PC-9 (cell line): ENCODE measurements at regions not wholly inside any gene's neighbourhood (a gene's known extent, or its start where the extent isn't known, plus 50 kb on each side); places are given as distances from the start of the nearest gene placed in this dataset.

Experiments used
- BruUV-seq: library from RNA; stranded (reverse); fragments of 400-500 nt; replicated peaks from 2 replicates; lab custom pipeline; 2021; lab: Mats Ljungman, UMichigan
- CTCF ChIA-PET: fragments of 300-600 bp; sonication (Branson Sonifier 250); formaldehyde crosslinking; loops from one replicate; lab custom pipeline; 2022; ENCODE audit warnings: antibody characterized with exemption; lab: Charles Lee
- POLR2A ChIA-PET: fragments of 300-600 bp; sonication (Branson Sonifier 250); formaldehyde crosslinking; loops from one replicate; lab custom pipeline; 2022; ENCODE audit warnings: antibody characterized with exemption; ENCODE audit not compliant: unreplicated experiment; lab: Charles Lee
- DNase-seq, 2 experiments: peaks; one replicate each; pipeline versions ENCODE4 v3.0.0 to v3.0.0-alpha.2; 2015 to 2022; ENCODE audit warnings: mixed read lengths in 1 of 2
- H2AFZ ChIP-seq: fragments of 200-600 bp; sonication (generic); 2 replicates; pipeline ENCODE4 v1.8.1; 2017; ENCODE audit warnings: antibody characterized with exemption
- H3F3A ChIP-seq: fragments of 200-600 bp; sonication (generic); 2 replicates; pipeline ENCODE4 v1.8.1; 2017; ENCODE audit warnings: antibody characterized with exemption, mild to moderate bottlenecking, low read depth; ENCODE audit not compliant: insufficient read depth
- H3K27ac ChIP-seq: fragments of 200-600 bp; sonication (generic); 2 replicates; pipeline ENCODE4 v1.6.1; 2016; ENCODE audit warnings: mixed run types
- H3K27me3 ChIP-seq: fragments of 200-600 bp; sonication (generic); 2 replicates; pipeline ENCODE4 v1.6.1; 2016; ENCODE audit warnings: low read depth, mixed run types; ENCODE audit not compliant: insufficient read depth
- H3K36me3 ChIP-seq: fragments of 200-600 bp; sonication (generic); 2 replicates; pipeline ENCODE4 v1.6.1; 2016; ENCODE audit warnings: low read depth, mixed run types
- H3K4me1 ChIP-seq: fragments of 200-600 bp; sonication (generic); replicated peaks from 2 replicates; pipeline ENCODE4 v1.6.1; 2016; ENCODE audit warnings: mixed run types; ENCODE audit not compliant: insufficient read depth
- H3K4me2 ChIP-seq: fragments of 200-600 bp; sonication (generic); 2 replicates; pipeline ENCODE4 v1.6.1; 2017; ENCODE audit warnings: mixed run types
- H3K4me3 ChIP-seq: fragments of 200-600 bp; sonication (generic); 2 replicates; pipeline ENCODE4 v1.6.1; 2016; ENCODE audit warnings: mixed run types
- H3K79me2 ChIP-seq: fragments of 200-600 bp; sonication (generic); 2 replicates; pipeline ENCODE4 v1.6.1; 2017; ENCODE audit warnings: low read depth, mixed run types
- H3K9me2 ChIP-seq: fragments of 200-600 bp; sonication (generic); 2 replicates; pipeline ENCODE4 v1.8.1; 2017; ENCODE audit warnings: mild to moderate bottlenecking; ENCODE audit not compliant: insufficient read depth
- H3K9me3 ChIP-seq: fragments of 200-600 bp; sonication (generic); 2 replicates; pipeline ENCODE4 v1.8.1; 2016; ENCODE audit warnings: low read depth; ENCODE audit not compliant: insufficient read depth
- H4K20me1 ChIP-seq: fragments of 200-600 bp; sonication (generic); 2 replicates; pipeline ENCODE4 v1.8.1; 2017; ENCODE audit not compliant: insufficient read depth
- EZH2 ChIP-seq: fragments of 200-600 bp; sonication (generic); IDR thresholded peaks from 2 replicates; pipeline ENCODE4 v1.8.0; 2017; ENCODE audit warnings: antibody characterized with exemption, low read depth
- intact Hi-C: fragments of 100-400 bp; cut with micrococcal nuclease; formaldehyde crosslinking; loops from one replicate; pipeline ENCODE4 v1.10.0; 2022; ENCODE audit not compliant: unreplicated experiment
- TF ChIP-seq, protein P1 (sequence below): fragments of 200-600 bp; sonication (generic); conservative IDR thresholded peaks from 2 replicates; pipeline ENCODE4 v1.6.1; 2017; ENCODE audit warnings: mixed run types, antibody characterized with exemption, mild to moderate bottlenecking, moderate library complexity

DNA sequence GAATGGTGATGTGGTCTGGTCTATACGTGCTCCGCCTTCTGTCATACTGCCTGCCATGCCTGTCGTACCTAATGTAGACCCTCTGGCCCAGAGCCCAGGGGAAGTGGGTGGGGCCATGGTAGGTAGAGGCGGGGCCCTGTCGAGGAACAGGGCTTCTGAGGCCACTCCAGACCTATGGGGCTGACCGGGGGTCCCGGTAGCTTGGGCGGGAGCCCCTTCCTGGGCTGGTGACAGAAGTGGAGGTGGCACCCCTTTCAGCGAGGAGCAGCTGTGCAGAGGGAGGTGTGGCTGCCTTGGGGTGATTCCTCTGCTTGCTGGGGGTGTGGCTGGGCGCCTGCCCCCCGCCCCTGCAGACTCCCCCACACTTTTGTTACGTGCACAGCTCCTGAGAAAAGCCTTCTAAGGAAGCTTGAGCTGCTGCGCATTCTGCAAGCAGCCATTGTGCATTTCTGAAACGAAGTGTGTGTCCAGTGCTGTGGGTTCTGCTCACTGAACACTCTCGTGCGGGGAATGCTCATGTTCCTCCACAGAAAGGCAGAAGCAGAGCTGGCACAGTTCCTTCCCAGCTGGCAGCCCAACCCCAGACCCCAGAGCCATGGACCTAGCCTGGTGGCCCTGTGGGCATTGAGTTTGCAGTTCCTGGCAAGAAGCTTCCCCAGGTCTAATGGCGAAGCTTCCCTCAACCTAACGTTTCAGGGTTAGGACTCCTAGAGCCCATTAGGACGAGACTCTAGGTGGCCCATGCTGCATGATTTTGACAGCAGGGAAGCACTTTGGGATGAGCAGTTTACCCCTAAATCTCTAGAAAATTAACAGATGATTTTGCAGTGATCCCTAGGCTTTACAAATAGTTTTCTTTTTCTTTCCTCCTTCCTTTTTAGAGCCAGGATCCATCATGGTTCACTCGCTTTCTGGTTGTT, 72.7 kb upstream of the HGFAC start:
- no peaks in the 10 kb centered on the region for H3K4me1 ChIP-seq
- H3K79me2 ChIP-seq: no peaks in the 10 kb centered on the region
- BruUV-seq: no TSS peak
- H2AFZ ChIP-seq: no peak overlapping the region
- no peaks in the 10 kb centered on the region for H3F3A ChIP-seq
- H3K27me3 ChIP-seq: no peaks in the 10 kb centered on the region
- H3K27ac ChIP-seq: no peak overlapping the region
- no peaks in the 10 kb centered on the region for H3K36me3 ChIP-seq
- H3K4me2 ChIP-seq: no peak overlapping the region
- no peak for DNase-seq
- TF ChIP-seq, protein P1, sequence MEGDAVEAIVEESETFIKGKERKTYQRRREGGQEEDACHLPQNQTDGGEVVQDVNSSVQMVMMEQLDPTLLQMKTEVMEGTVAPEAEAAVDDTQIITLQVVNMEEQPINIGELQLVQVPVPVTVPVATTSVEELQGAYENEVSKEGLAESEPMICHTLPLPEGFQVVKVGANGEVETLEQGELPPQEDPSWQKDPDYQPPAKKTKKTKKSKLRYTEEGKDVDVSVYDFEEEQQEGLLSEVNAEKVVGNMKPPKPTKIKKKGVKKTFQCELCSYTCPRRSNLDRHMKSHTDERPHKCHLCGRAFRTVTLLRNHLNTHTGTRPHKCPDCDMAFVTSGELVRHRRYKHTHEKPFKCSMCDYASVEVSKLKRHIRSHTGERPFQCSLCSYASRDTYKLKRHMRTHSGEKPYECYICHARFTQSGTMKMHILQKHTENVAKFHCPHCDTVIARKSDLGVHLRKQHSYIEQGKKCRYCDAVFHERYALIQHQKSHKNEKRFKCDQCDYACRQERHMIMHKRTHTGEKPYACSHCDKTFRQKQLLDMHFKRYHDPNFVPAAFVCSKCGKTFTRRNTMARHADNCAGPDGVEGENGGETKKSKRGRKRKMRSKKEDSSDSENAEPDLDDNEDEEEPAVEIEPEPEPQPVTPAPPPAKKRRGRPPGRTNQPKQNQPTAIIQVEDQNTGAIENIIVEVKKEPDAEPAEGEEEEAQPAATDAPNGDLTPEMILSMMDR: no peak
- no peak for TF ChIP-seq EZH2
- ChIA-PET POLR2A (interaction anchor here (0.6 kb wide), 1 partner anchor 77 kb away, joined by 3 read pairs; no protein-coding TSS in a partner anchor), CTCF (no interaction called here)
- H3K9me2 ChIP-seq: no peaks in the 10 kb centered on the region
- no peaks in the 10 kb centered on the region for H4K20me1 ChIP-seq
- intact Hi-C loops: no loop called here
- no peaks in the 10 kb centered on the region for H3K9me3 ChIP-seq
- no peak overlapping the region for H3K4me3 ChIP-seq

DNA sequence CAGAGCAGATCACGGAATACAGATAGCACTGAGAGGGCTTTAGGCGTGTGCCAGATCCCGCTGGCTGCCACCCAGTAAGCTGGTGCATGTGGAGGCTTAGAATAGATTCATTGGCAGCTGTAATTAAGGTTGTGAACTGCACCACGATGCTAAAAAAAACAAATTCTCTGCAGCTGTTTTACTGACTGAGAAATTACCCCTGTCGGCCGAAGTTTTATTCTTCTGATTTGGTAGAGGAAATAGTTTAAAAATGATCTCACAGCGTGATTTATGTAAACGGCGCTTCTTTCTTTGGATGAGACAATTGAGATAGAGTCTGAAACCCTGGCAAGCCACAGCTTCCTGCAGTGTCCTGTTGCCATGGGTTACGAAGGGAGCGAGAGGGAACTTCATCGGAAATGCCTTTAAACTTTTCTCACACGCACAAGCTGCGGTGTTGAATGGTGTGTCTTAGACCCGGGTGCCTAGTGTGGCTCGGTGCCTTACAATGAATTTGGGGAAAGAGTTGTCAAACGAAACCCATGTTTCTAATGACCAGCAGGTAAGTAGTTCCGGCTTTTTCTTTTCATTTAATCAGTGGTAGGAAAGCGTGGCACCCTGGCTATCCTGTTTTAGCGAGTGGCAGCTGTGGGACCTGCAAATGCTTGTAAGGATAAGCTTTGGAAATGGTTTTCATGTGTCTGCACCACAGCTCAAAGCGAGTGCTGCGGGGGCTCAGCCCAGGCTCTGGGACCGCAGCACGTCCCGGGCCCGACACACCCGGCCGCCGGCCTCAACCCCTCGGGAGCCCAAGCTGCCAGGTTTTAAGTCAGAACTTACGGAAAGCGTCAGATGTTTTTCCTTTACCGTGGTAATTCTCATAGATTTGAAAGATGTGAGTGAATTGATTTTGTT, 71.7 kb upstream of the HGFAC start:
- Histone ChIP-seq H3K4me2 (no peak overlapping the region), H3K9me2 (no peaks in the 10 kb centered on the region), H3K36me3 (no peaks in the 10 kb centered on the region), H3K27me3 (no peaks in the 10 kb centered on the region), H3K4me3 (no peak overlapping the region), H2AFZ (no peak overlapping the region), H4K20me1 (no peaks in the 10 kb centered on the region), H3K4me1 (no peaks in the 10 kb centered on the region), H3K9me3 (no peaks in the 10 kb centered on the region), H3K27ac (no peak overlapping the region), H3K79me2 (no peaks in the 10 kb centered on the region), H3F3A (no peaks in the 10 kb centered on the region)
- TF ChIP-seq EZH2: no peak
- TF ChIP-seq, protein P1: no peak
- DNase-seq: no peak
- intact Hi-C loops: no loop called here
- CTCF ChIA-PET: no interaction called here
- POLR2A ChIA-PET: interaction anchor here (0.6 kb wide), 1 partner anchor 76 kb away, joined by 3 read pairs; no protein-coding TSS in a partner anchor
- no TSS peak for BruUV-seq

DNA sequence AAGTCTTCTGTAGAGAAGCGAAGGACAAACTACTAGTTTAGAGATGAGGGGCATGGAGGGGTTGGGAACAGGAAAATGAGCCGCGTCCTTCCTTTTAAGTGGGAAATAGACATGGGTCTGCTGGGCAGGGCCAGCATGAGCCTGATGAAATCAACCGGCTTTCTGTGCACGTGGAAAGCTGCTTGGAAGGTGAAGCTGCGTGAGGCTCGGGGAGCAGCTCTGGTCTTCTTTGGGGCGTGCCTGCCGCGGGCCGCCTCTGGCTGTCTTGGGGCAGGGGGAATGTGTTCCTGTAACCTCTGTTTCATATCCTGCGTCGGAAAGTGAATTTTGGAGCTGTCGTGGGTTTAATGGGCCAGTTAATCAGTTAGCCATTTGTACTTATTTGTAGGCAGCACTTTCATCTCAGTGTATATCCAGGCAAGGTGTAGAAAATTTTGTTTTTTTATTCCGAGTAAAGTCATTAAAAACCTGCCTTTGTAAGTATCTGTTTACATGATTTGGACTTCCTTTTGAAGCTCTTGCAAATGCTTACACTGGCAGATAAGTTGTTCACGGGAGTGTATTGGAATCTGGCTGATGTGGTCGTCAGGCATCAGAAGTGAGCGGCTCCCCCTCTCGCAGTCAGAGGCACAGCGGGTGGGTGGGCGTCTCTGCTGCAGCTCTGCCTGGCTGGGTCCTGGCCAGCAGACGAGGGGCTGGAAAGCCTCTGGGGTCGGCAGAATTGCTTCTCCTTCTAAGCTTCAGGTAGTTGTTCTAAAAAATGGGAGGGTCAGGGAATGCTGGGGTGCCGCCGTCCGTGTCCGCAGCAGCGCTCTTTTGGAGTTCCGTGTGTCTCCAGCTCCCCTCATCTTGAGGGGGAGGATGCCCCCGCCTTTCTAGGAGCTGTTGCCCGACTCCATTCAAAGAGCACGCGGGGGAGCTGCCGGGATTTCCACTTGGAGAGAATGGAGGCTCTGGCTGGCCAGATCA, 70.5 kb upstream of the HGFAC start:
- no peak for TF ChIP-seq EZH2
- TF ChIP-seq, protein P1: no peak
- DNase-seq: no peak
- intact Hi-C loops: no loop called here
- CTCF ChIA-PET: no interaction called here
- H3K79me2 ChIP-seq: no peaks in the 10 kb centered on the region
- H3K4me2 ChIP-seq: no peak overlapping the region
- H3K27me3 ChIP-seq: no peaks in the 10 kb centered on the region
- H3K4me3 ChIP-seq: no peak overlapping the region
- H3K4me1 ChIP-seq: no peaks in the 10 kb centered on the region
- H3F3A ChIP-seq: no peaks in the 10 kb centered on the region
- POLR2A ChIA-PET: no interaction called here
- no peaks in the 10 kb centered on the region for H3K9me3 ChIP-seq
- no peaks in the 10 kb centered on the region for H3K36me3 ChIP-seq
- no peaks in the 10 kb centered on the region for H4K20me1 ChIP-seq
- no TSS peak for BruUV-seq
- H2AFZ ChIP-seq: no peak overlapping the region
- H3K27ac ChIP-seq: no peak overlapping the region
- no peaks in the 10 kb centered on the region for H3K9me2 ChIP-seq
